Cardiac muscle cell (in vitro differentiated cells and primary cell): ENCODE measurements at regions not wholly inside any gene's neighbourhood (a gene's known extent, or its start where the extent isn't known, plus 50 kb on each side); places are given as distances from the start of the nearest gene placed in this dataset.

Source experiments
- DNase-seq, 2 donors: peaks; one replicate each; pipeline versions ENCODE4 v3.0.0 to v3.0.0-alpha.2; 2010 to 2017; ENCODE audit warnings: low read depth in 1 of 2, low spot score in 1 of 2
- H3K27ac ChIP-seq: fragments of 200-600 bp; sonication (generic); 2 replicates; pipeline ENCODE4 v1.5.1; 2016
- H3K27me3 ChIP-seq: fragments of 200-600 bp; sonication (generic); 2 replicates; pipeline ENCODE4 v1.6.0; 2016; ENCODE audit warnings: control low read depth
- H3K36me3 ChIP-seq: fragments of 200-600 bp; sonication (generic); 2 replicates; pipeline ENCODE4 v1.5.1; 2016; ENCODE audit warnings: control low read depth
- H3K4me1 ChIP-seq: fragments of 200-600 bp; sonication (generic); 2 replicates; pipeline ENCODE4 v1.8.1; 2017; ENCODE audit warnings: low read depth, mild to moderate bottlenecking, mixed run types
- H3K4me3 ChIP-seq: fragments of 200-600 bp; sonication (generic); 2 replicates; pipeline ENCODE4 v1.5.1; 2016; ENCODE audit warnings: mild to moderate bottlenecking
- H3K9me3 ChIP-seq: fragments of 200-600 bp; sonication (generic); 2 replicates; pipeline ENCODE4 v1.5.1; 2017; ENCODE audit warnings: low read depth, mild to moderate bottlenecking, control low read depth
- TF ChIP-seq, protein P1 (sequence below): IDR thresholded peaks from 2 replicates; pipeline ENCODE4 v1.5.1; 2012; ENCODE audit warnings: low read depth, mild to moderate bottlenecking, low read length

GRCh38 chr3:84023842-84024241, 934.9 kb upstream of the CADM2 start:
- Histone ChIP-seq H3K36me3 (no peaks in the 10 kb centered on the region), H3K9me3 (no peaks in the 10 kb centered on the region), H3K27ac (no peak overlapping the region), H3K4me3 (no peak overlapping the region), H3K27me3 (no peaks in the 10 kb centered on the region), H3K4me1 (no peaks in the 10 kb centered on the region)
- TF ChIP-seq, protein P1, sequence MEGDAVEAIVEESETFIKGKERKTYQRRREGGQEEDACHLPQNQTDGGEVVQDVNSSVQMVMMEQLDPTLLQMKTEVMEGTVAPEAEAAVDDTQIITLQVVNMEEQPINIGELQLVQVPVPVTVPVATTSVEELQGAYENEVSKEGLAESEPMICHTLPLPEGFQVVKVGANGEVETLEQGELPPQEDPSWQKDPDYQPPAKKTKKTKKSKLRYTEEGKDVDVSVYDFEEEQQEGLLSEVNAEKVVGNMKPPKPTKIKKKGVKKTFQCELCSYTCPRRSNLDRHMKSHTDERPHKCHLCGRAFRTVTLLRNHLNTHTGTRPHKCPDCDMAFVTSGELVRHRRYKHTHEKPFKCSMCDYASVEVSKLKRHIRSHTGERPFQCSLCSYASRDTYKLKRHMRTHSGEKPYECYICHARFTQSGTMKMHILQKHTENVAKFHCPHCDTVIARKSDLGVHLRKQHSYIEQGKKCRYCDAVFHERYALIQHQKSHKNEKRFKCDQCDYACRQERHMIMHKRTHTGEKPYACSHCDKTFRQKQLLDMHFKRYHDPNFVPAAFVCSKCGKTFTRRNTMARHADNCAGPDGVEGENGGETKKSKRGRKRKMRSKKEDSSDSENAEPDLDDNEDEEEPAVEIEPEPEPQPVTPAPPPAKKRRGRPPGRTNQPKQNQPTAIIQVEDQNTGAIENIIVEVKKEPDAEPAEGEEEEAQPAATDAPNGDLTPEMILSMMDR, result no peak
- no peak for DNase-seq

GRCh38 chr3:84039099-84039498, 919.7 kb upstream of the CADM2 start:
- H3K9me3 ChIP-seq, result no peaks in the 10 kb centered on the region
- H3K4me1 ChIP-seq, result no peaks in the 10 kb centered on the region
- no peaks in the 10 kb centered on the region for H3K27me3 ChIP-seq
- no peaks in the 10 kb centered on the region for H3K36me3 ChIP-seq
- no peak overlapping the region for H3K4me3 ChIP-seq
- no peak for DNase-seq
- TF ChIP-seq, protein P1, result no peak
- no peak overlapping the region for H3K27ac ChIP-seq

DNA sequence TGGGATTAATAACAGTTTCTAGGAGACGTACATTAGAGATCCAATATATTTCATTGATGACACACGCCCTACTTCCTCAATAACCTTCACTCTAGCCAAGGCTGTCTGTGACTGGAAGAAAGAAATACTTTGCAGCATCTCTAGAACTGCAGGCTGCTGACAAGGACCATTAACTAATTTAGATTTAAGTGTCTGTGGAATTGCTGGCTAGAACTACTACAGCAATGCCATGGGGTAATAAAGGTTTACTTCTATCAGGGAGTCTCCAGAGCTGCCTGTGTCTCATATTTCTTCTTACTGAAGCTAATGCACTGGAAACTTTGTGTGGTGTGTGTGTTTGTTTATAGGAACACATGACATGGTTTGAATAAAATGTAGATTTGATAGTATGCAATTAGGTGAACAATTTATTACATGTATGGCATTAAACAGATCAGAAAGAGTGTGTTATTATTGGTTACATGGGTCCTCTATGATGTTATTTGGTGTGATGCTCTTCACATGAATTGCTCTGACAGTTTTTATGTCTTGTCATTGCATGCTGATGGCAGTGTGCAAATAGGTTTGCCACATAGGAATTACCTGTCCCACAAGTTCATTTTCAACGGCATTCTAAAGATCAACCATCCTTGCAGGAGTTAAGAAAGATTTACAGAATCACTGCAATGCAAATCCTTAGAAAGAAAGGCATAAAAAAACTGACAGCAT, 916.2 kb upstream of the CADM2 start:
- Histone ChIP-seq H3K4me1 (no peaks in the 10 kb centered on the region), H3K27me3 (no peaks in the 10 kb centered on the region), H3K36me3 (no peaks in the 10 kb centered on the region), H3K27ac (no peak overlapping the region), H3K4me3 (no peak overlapping the region), H3K9me3 (no peaks in the 10 kb centered on the region)
- DNase-seq, result no peak
- TF ChIP-seq, protein P1, result no peak

DNA sequence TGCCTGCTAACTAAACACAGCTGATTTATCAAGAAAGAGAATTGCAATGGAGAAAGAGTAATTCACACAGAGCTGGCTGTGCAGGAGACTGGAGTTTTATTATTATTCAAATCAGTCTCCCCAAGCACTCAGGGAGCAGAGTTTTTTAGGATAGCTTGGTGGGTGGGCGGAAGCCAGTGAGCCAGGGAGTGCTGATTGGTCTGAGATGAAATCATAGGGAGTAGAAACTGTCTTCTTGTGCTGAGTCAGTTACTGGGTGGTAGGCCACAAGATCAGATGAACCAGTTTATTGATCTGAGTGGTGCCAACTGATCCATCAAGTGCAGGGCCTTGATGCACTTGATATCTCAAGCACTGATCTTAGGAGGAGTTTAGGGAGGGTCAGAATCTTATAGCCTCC, 891.9 kb upstream of the CADM2 start:
- TF ChIP-seq, protein P1, result no peak
- Histone ChIP-seq H3K36me3 (no peaks in the 10 kb centered on the region), H3K27me3 (no peaks in the 10 kb centered on the region), H3K4me3 (no peak overlapping the region), H3K4me1 (no peaks in the 10 kb centered on the region), H3K27ac (no peak overlapping the region), H3K9me3 (no peaks in the 10 kb centered on the region)
- no peak for DNase-seq

GRCh38 chr3:84073664-84074063, 885.1 kb upstream of the CADM2 start:
- no peaks in the 10 kb centered on the region for H3K4me1 ChIP-seq
- no peaks in the 10 kb centered on the region for H3K36me3 ChIP-seq
- no peak overlapping the region for H3K4me3 ChIP-seq
- TF ChIP-seq, protein P1, result no peak
- DNase-seq, result no peak
- H3K27me3 ChIP-seq, result no peaks in the 10 kb centered on the region
- no peak overlapping the region for H3K27ac ChIP-seq
- no peaks in the 10 kb centered on the region for H3K9me3 ChIP-seq
